H9 (cell line): ENCODE measurements at regions not wholly inside any gene's neighbourhood (a gene's known extent, or its start where the extent isn't known, plus 50 kb on each side); places are given as distances from the start of the nearest gene placed in this dataset.

Source experiments
- DNase-seq: peaks from one replicate; pipeline ENCODE4 v3.0.0-alpha.2; 2017
- H2AFZ ChIP-seq: one replicate; pipeline ENCODE4 v1.6.1; 2013; ENCODE audit warnings: mild to moderate bottlenecking, low read length, control low read depth, moderate library complexity
- H2AK5ac ChIP-seq: 2 replicates; pipeline ENCODE4 v1.6.1; 2013; ENCODE audit warnings: low read length, control low read depth, mixed read lengths; ENCODE audit not compliant: insufficient read length
- H2BK120ac ChIP-seq: one replicate; pipeline ENCODE4 v1.6.1; 2013; ENCODE audit warnings: low read depth, mild to moderate bottlenecking, low read length, control low read depth, inconsistent platforms; ENCODE audit not compliant: poor library complexity, severe bottlenecking
- H2BK12ac ChIP-seq: 2 replicates; pipeline ENCODE4 v1.6.1; 2013; ENCODE audit warnings: low read length, control low read depth, mixed read lengths, low read depth; ENCODE audit not compliant: insufficient read length
- H2BK15ac ChIP-seq: 2 replicates; pipeline ENCODE4 v1.6.1; 2013; ENCODE audit warnings: low read depth, low read length, control low read depth
- H2BK20ac ChIP-seq: one replicate; pipeline ENCODE4 v1.6.1; 2013; ENCODE audit warnings: low read depth, mild to moderate bottlenecking, low read length, control low read depth, inconsistent platforms; ENCODE audit not compliant: poor library complexity, severe bottlenecking
- H2BK5ac ChIP-seq: 2 replicates; pipeline ENCODE4 v1.6.1; 2013; ENCODE audit warnings: low read length, control low read depth, mixed read lengths; ENCODE audit not compliant: insufficient read length
- H3K14ac ChIP-seq: 2 replicates; pipeline ENCODE4 v1.6.1; 2013; ENCODE audit warnings: low read length, control low read depth; ENCODE audit not compliant: insufficient read depth
- H3K18ac ChIP-seq: 2 replicates; pipeline ENCODE4 v1.6.1; 2013; ENCODE audit warnings: low read depth, mild to moderate bottlenecking, mixed read lengths, low read length, control low read depth; ENCODE audit not compliant: insufficient read length
- H3K23ac ChIP-seq: 2 replicates; pipeline ENCODE4 v1.6.1; 2013; ENCODE audit warnings: low read length, control low read depth, mixed read lengths, low read depth; ENCODE audit not compliant: insufficient read length
- H3K23me2 ChIP-seq: 2 replicates; pipeline ENCODE4 v1.6.1; 2013; ENCODE audit warnings: low read depth, mild to moderate bottlenecking, mixed read lengths, low read length, control low read depth; ENCODE audit not compliant: insufficient read length, poor library complexity, severe bottlenecking
- H3K27ac ChIP-seq: 2 replicates; pipeline ENCODE4 v1.5.1; 2013; ENCODE audit warnings: low read length, control low read depth, mixed read lengths, low read depth; ENCODE audit not compliant: insufficient read length
- H3K27me3 ChIP-seq: 2 replicates; pipeline ENCODE4 v1.6.1; 2013; ENCODE audit warnings: low read length, control low read depth, inconsistent platforms; ENCODE audit not compliant: insufficient read depth
- H3K4ac ChIP-seq: 2 replicates; pipeline ENCODE4 v1.6.1; 2013; ENCODE audit warnings: low read depth, mild to moderate bottlenecking, control low read depth, inconsistent platforms, low read length, moderate library complexity
- H3K4me1 ChIP-seq: 2 replicates; pipeline ENCODE4 v1.6.1; 2013; ENCODE audit warnings: low read length, control low read depth, inconsistent platforms; ENCODE audit not compliant: insufficient read depth
- H3K4me2 ChIP-seq: 2 replicates; pipeline ENCODE4 v1.6.1; 2013; ENCODE audit warnings: low read length, control low read depth, mixed read lengths; ENCODE audit not compliant: insufficient read length, insufficient read depth
- H3K56ac ChIP-seq: 2 replicates; pipeline ENCODE4 v1.6.1; 2013; ENCODE audit warnings: low read depth, mild to moderate bottlenecking, mixed read lengths, low read length, control low read depth; ENCODE audit not compliant: insufficient read length
- H3K79me1 ChIP-seq: 2 replicates; pipeline ENCODE4 v1.6.1; 2013; ENCODE audit warnings: low read depth, mild to moderate bottlenecking, moderate library complexity, low read length, control low read depth, inconsistent platforms; ENCODE audit not compliant: insufficient read depth, poor library complexity, severe bottlenecking
- H3K79me2 ChIP-seq: 2 replicates; pipeline ENCODE4 v1.6.1; 2013; ENCODE audit warnings: low read length, control low read depth, inconsistent platforms; ENCODE audit not compliant: insufficient read depth
- H3K9ac ChIP-seq: 2 replicates; pipeline ENCODE4 v1.6.1; 2013; ENCODE audit warnings: low read length, control low read depth, mixed read lengths; ENCODE audit not compliant: insufficient read length; ENCODE audit errors: extremely low read depth
- H3K9me3 ChIP-seq: one replicate; pipeline ENCODE4 v1.6.1; 2013; ENCODE audit warnings: low read depth, low read length, inconsistent platforms; ENCODE audit not compliant: control insufficient read depth
- H3T11ph ChIP-seq: one replicate; pipeline ENCODE4 v1.6.1; 2013; ENCODE audit warnings: mild to moderate bottlenecking, low read length, control low read depth, inconsistent platforms
- H4K20me1 ChIP-seq: one replicate; pipeline ENCODE4 v1.6.1; 2013; ENCODE audit not compliant: control insufficient read depth, insufficient read length, insufficient read depth
- H4K5ac ChIP-seq: 2 replicates; pipeline ENCODE4 v1.6.1; 2013; ENCODE audit warnings: low read depth, mild to moderate bottlenecking, mixed read lengths, low read length, control low read depth; ENCODE audit not compliant: insufficient read length
- H4K8ac ChIP-seq: replicated peaks from 2 replicates; pipeline ENCODE4 v1.6.1; 2013; ENCODE audit warnings: low read length, control low read depth, mixed read lengths, low read depth; ENCODE audit not compliant: insufficient read length
- H4K91ac ChIP-seq: 2 replicates; pipeline ENCODE4 v1.6.1; 2013; ENCODE audit warnings: low read depth, mild to moderate bottlenecking, moderate library complexity, mixed read lengths, low read length, control low read depth; ENCODE audit not compliant: insufficient read length
- H3K27ac Mint-ChIP-seq, 3 experiments: 2 replicates in 2 of 3; 3 replicates in 1 of 3; pipeline ENCODE4 v1.8.0; 2020 to 2021; ENCODE audit warnings: mixed read lengths in 3 of 3, mild to moderate bottlenecking in 1 of 3, moderate library complexity in 1 of 3
- H3K27me3 Mint-ChIP-seq: 2 replicates; pipeline ENCODE4 v1.8.0; 2021; ENCODE audit warnings: low read depth, mild to moderate bottlenecking, moderate library complexity, mixed read lengths
- H3K36me3 Mint-ChIP-seq, 3 experiments: 2 replicates in 2 of 3; 3 replicates in 1 of 3; pipeline ENCODE4 v1.8.0; 2020 to 2021; ENCODE audit warnings: low read depth in 3 of 3, mixed read lengths in 3 of 3; ENCODE audit not compliant: insufficient read depth in 1 of 3
- H3K4me1 Mint-ChIP-seq, 2 experiments: 2 replicates each; pipeline ENCODE4 v1.8.0; 2020; ENCODE audit warnings: mixed read lengths in 2 of 2
- H3K4me3 Mint-ChIP-seq, 2 experiments: 2 replicates in 1 of 2; 3 replicates in 1 of 2; pipeline ENCODE4 v1.8.0; 2020 to 2021; ENCODE audit warnings: mild to moderate bottlenecking in 2 of 2, mixed read lengths in 2 of 2, moderate library complexity in 1 of 2
- H3K9me3 Mint-ChIP-seq, 2 experiments: 2 replicates in 1 of 2; 3 replicates in 1 of 2; pipeline ENCODE4 v1.8.0; 2020; ENCODE audit warnings: mild to moderate bottlenecking in 2 of 2, mixed read lengths in 2 of 2, moderate library complexity in 1 of 2
- WGBS: extraction: QIAGEN DNeasy Blood & Tissue Kit; methylation state at CpG from one replicate; pipeline ENCODE4 v1.1.7; 2013; ENCODE audit warnings: missing lambda C conversion rate, low lambda C conversion rate, mixed read lengths; ENCODE audit not compliant: insufficient read length; ENCODE audit errors: extremely low coverage; 5-methylcytosine and 5-hydroxymethylcytosine counted together
- TF ChIP-seq, protein P1 (sequence below): fragments of 200-600 bp; sonication (generic); conservative IDR thresholded peaks from 3 replicates; pipeline ENCODE4 v1.8.0; 2021; ENCODE audit warnings: antibody characterized with exemption, mild to moderate bottlenecking

DNA sequence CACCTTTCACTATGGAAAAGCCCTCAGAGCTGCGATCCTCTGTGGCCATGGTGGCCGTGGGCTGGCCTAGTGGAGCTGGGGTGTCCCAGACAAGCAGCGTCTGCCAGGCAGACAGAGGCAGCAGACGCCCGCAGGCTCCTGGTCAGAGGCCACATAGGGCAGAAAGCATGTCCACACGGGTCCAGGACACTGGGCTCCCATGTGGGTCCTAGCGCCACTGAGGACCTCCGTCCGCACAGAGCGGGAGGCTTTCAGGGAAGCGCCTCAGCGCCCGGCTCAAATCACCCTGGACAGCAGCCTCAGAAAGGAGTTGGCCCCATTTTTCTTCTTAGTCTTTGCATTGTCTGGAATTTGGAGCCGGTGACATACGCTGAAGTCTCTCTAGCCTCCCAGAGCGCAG, 389.7 kb downstream of the BRD1 start:
- Histone ChIP-seq H3K18ac (no peak overlapping the region), H3K27ac (no peak overlapping the region), H2AK5ac (no peak overlapping the region), H2BK5ac (no peak overlapping the region), H4K20me1 (no peaks in the 10 kb centered on the region), H3K23ac (no peak overlapping the region), H2AFZ (no peak overlapping the region), H3K4me2 (no peak overlapping the region), H3K4ac (no peak overlapping the region), H3K14ac (no peak overlapping the region), H3T11ph (no peak overlapping the region), H3K23me2 (no peaks in the 10 kb centered on the region), H4K91ac (no peak overlapping the region), H3K56ac (no peak overlapping the region), H4K8ac (no peak overlapping the region), H3K79me1 (no peaks in the 10 kb centered on the region), H2BK120ac (no peak overlapping the region), H4K5ac (no peak overlapping the region), H2BK15ac (no peak overlapping the region), H3K79me2 (no peaks in the 10 kb centered on the region), H3K27me3 (no peaks in the 10 kb centered on the region), H3K9ac (no peak overlapping the region), H3K4me1 (no peaks in the 10 kb centered on the region), H3K9me3 (no peaks in the 10 kb centered on the region), H2BK20ac (no peak overlapping the region), H2BK12ac (no peak overlapping the region)
- no peak overlapping the region for H3K27ac Mint-ChIP-seq
- WGBS = no CpG with 5 or more reads among the region's 16 CpGs
- H3K36me3 Mint-ChIP-seq = peaks cover 0 to 6% (median 0%) of the 10 kb centered on the region in 3 experiments; a peak in 1 of 7 replicates
- no peak for DNase-seq
- no peak overlapping the region for H3K4me3 Mint-ChIP-seq
- H3K9me3 Mint-ChIP-seq = peaks cover 0 to 6% of the 10 kb centered on the region in 2 experiments; a peak in 2 of 5 replicates
- H3K27me3 Mint-ChIP-seq = peaks cover 11% of the 10 kb centered on the region
- TF ChIP-seq, protein P1, sequence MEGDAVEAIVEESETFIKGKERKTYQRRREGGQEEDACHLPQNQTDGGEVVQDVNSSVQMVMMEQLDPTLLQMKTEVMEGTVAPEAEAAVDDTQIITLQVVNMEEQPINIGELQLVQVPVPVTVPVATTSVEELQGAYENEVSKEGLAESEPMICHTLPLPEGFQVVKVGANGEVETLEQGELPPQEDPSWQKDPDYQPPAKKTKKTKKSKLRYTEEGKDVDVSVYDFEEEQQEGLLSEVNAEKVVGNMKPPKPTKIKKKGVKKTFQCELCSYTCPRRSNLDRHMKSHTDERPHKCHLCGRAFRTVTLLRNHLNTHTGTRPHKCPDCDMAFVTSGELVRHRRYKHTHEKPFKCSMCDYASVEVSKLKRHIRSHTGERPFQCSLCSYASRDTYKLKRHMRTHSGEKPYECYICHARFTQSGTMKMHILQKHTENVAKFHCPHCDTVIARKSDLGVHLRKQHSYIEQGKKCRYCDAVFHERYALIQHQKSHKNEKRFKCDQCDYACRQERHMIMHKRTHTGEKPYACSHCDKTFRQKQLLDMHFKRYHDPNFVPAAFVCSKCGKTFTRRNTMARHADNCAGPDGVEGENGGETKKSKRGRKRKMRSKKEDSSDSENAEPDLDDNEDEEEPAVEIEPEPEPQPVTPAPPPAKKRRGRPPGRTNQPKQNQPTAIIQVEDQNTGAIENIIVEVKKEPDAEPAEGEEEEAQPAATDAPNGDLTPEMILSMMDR = no peak
- H3K4me1 Mint-ChIP-seq = peaks cover 6 to 7% of the 10 kb centered on the region in 2 experiments
